ENCODE measurements at regions not wholly inside any gene's neighbourhood (a gene's known extent, or its start where the extent isn't known, plus 50 kb on each side); places are given as distances from the start of the nearest gene placed in this dataset.

DNA sequence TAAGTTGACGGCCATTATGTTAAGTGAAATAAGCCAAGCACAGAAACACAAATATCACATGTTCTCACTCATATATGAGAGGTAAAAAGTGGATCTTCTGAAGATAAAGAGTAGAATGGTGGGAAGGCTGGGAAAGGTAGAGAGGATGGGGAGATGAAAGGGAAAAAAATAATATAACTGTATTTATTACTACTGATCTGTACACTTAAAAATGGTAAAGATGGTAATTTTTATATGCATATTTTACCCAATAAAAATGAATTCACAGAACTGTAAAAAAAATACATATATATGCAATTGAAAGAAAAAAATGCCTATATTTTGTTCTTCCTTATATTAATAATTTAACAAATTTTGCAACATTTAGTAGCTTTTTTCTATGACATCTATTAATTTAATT, 694.4 kb upstream of the MARCKS start:
- TF ChIP-seq, protein P1, sequence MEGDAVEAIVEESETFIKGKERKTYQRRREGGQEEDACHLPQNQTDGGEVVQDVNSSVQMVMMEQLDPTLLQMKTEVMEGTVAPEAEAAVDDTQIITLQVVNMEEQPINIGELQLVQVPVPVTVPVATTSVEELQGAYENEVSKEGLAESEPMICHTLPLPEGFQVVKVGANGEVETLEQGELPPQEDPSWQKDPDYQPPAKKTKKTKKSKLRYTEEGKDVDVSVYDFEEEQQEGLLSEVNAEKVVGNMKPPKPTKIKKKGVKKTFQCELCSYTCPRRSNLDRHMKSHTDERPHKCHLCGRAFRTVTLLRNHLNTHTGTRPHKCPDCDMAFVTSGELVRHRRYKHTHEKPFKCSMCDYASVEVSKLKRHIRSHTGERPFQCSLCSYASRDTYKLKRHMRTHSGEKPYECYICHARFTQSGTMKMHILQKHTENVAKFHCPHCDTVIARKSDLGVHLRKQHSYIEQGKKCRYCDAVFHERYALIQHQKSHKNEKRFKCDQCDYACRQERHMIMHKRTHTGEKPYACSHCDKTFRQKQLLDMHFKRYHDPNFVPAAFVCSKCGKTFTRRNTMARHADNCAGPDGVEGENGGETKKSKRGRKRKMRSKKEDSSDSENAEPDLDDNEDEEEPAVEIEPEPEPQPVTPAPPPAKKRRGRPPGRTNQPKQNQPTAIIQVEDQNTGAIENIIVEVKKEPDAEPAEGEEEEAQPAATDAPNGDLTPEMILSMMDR (conservative IDR thresholded peaks at IDR 0.05; ENCODE audit: low read depth in 2 of 2), result no peak
- TF ChIP-seq EZH2 (IDR thresholded peaks at IDR 0.05; ENCODE audit: low read depth, unreplicated experiment), result no peak
- TF ChIP-seq POLR2AphosphoS5 (IDR thresholded peaks at IDR 0.05; ENCODE audit: low read depth), result no peak
